WTC11 (cell line): ENCODE measurements at regions not wholly inside any gene's neighbourhood (a gene's known extent, or its start where the extent isn't known, plus 50 kb on each side); places are given as distances from the start of the nearest gene placed in this dataset.

ENCODE experiments used
- ATAC-seq: fragments of 200-7000 bp; cut with Tn5 transposase; 2 replicates; pipeline ENCODE4 v1.10.0; 2021; ENCODE audit warnings: mild to moderate bottlenecking, moderate library complexity
- CTCF ChIA-PET: fragments of 300-600 bp; sonication (Branson Sonifier 250); formaldehyde crosslinking; loops from one replicate; lab custom pipeline; 2021; ENCODE audit warnings: antibody characterized with exemption; lab: Charles Lee
- POLR2A ChIA-PET: fragments of 350-600 bp; sonication (Branson Sonifier 250); formaldehyde crosslinking; loops from one replicate; lab custom pipeline; 2021; ENCODE audit warnings: antibody characterized with exemption; lab: Charles Lee
- DNase-seq: peaks from one replicate; pipeline ENCODE4 v3.0.0; 2021; ENCODE audit warnings: low spot score
- H3K27ac Mint-ChIP-seq: 2 replicates; pipeline ENCODE4 v1.8.0; 2021; ENCODE audit warnings: mixed read lengths
- H3K27me3 Mint-ChIP-seq: 2 replicates; pipeline ENCODE4 v1.8.0; 2021; ENCODE audit warnings: low read depth, mild to moderate bottlenecking, moderate library complexity, mixed read lengths
- H3K36me3 Mint-ChIP-seq: 2 replicates; pipeline ENCODE4 v1.8.0; 2021; ENCODE audit warnings: mixed read lengths
- H3K4me1 Mint-ChIP-seq: 2 replicates; pipeline ENCODE4 v1.8.0; 2022; ENCODE audit warnings: mixed read lengths
- H3K4me3 Mint-ChIP-seq: 2 replicates; pipeline ENCODE4 v1.8.0; 2021; ENCODE audit warnings: mild to moderate bottlenecking, moderate library complexity, mixed read lengths
- H3K9me3 Mint-ChIP-seq: 2 replicates; pipeline ENCODE4 v1.8.0; 2021; ENCODE audit warnings: mixed read lengths
- HMGA2 ChIP-seq: fragments of 250-450 bp; sonication (Bioruptor Pico); IDR thresholded peaks from 2 replicates; pipeline ENCODE4 v1.4.0; 2021; ENCODE audit warnings: mild to moderate bottlenecking, moderate library complexity
- IRF2 ChIP-seq: sonication (generic); formaldehyde crosslinking; IDR thresholded peaks from 2 replicates; pipeline ENCODE4 v1.8.0; 2022; ENCODE audit warnings: low read depth, missing genetic modification reagents, borderline replicate concordance
- RELA ChIP-seq: sonication (generic); formaldehyde crosslinking; IDR thresholded peaks from 2 replicates; pipeline ENCODE4 v1.8.1; 2022; ENCODE audit warnings: missing genetic modification reagents, mild to moderate bottlenecking, borderline replicate concordance
- SMAD4 ChIP-seq: sonication (generic); formaldehyde crosslinking; IDR thresholded peaks from 2 replicates; pipeline ENCODE4 v1.8.0; 2022; ENCODE audit warnings: mild to moderate bottlenecking, missing genetic modification reagents
- TCF7 ChIP-seq: sonication (generic); formaldehyde crosslinking; IDR thresholded peaks from 2 replicates; pipeline ENCODE4 v1.8.0; 2022; ENCODE audit warnings: mild to moderate bottlenecking, low read depth, missing genetic modification reagents, moderate library complexity
- ZNF219 ChIP-seq: sonication (generic); formaldehyde crosslinking; IDR thresholded peaks from 2 replicates; pipeline ENCODE4 v1.8.0; 2023; ENCODE audit warnings: missing genetic modification reagents, mild to moderate bottlenecking, borderline replicate concordance
- TF ChIP-seq, protein P1 (sequence below): sonication (generic); formaldehyde crosslinking; IDR thresholded peaks from 2 replicates; pipeline ENCODE4 v1.8.1; 2022; ENCODE audit warnings: mild to moderate bottlenecking, moderate library complexity, missing genetic modification reagents
- TF ChIP-seq, protein P2 (sequence below): sonication (generic); formaldehyde crosslinking; IDR thresholded peaks from 2 replicates; pipeline ENCODE4 v1.8.1; 2023; ENCODE audit warnings: mild to moderate bottlenecking, missing genetic modification reagents, borderline replicate concordance
- TF ChIP-seq, protein P3 (sequence below): fragments of 200-600 bp; IDR thresholded peaks from 2 replicates; pipeline ENCODE4 v1.8.0; 2022; ENCODE audit warnings: antibody characterized with exemption
- TF ChIP-seq, protein P4 (sequence below): sonication (generic); formaldehyde crosslinking; IDR thresholded peaks from 2 replicates; pipeline ENCODE4 v1.8.0; 2022; ENCODE audit warnings: mild to moderate bottlenecking, missing genetic modification reagents
- TF ChIP-seq, protein P5 (sequence below): sonication (generic); formaldehyde crosslinking; IDR thresholded peaks from 2 replicates; pipeline ENCODE4 v1.8.0; 2022; ENCODE audit warnings: mild to moderate bottlenecking, missing genetic modification reagents
- TF ChIP-seq, protein P6 (sequence below): sonication (generic); formaldehyde crosslinking; IDR thresholded peaks from 2 replicates; pipeline ENCODE4 v1.8.0; 2023; ENCODE audit warnings: missing genetic modification reagents
- TF ChIP-seq, protein P7 (sequence below): sonication (generic); formaldehyde crosslinking; IDR thresholded peaks from 2 replicates; pipeline ENCODE4 v1.8.1; 2022; ENCODE audit warnings: mild to moderate bottlenecking, missing genetic modification reagents, moderate library complexity, borderline replicate concordance

DNA sequence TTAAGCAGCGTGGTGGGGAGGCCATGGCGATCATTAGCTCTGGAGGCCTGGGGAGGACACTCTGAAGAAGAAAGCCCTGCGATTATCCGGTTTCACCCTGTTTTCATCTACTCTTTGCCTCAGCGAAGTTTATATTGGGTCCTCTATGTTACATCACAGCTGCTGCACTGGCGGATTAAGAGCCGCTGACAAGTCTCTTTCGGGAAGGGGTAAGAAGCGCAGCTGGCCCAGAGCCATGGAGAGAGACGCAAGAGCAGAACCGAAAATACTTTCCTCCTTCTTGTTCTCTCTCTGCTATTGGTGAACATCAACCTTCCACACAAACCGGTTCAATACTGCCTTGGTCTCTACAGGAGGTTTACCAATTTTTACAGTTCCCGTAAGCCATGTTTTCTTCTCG, 291.5 kb downstream of the FAM72C start:
- Mint-ChIP-seq H3K9me3 (peaks cover 83% of the 10 kb centered on the region), H3K4me1 (no peaks in the 10 kb centered on the region)

DNA sequence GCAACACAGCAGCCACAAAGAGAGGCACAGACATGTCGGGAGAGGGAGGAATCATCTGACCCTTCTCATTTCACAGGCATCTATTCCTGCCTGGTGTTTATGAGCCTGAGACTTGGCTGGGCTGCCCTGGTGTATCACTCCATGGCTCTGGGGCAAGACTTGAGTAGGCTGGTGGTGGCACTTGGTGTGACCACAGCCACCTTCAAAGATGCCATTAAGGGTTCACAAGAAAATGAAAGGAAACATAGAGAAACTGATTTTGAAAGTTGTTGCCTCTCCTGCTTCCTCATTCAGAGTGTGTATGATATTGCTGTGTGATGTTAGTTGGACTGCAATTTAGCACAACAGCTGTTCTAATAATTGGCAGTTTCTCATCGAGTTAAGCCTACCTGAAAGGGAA, 298.8 kb downstream of the FAM72C start:
- ChIA-PET POLR2A (no interaction called here), CTCF (no interaction called here)
- TF ChIP-seq, protein P1, sequence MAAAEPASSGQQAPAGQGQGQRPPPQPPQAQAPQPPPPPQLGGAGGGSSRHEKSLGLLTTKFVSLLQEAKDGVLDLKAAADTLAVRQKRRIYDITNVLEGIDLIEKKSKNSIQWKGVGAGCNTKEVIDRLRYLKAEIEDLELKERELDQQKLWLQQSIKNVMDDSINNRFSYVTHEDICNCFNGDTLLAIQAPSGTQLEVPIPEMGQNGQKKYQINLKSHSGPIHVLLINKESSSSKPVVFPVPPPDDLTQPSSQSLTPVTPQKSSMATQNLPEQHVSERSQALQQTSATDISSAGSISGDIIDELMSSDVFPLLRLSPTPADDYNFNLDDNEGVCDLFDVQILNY (CRISPR knock-in tag) = no peak
- TF ChIP-seq RELA (no peak), SMAD4 (CRISPR knock-in tag) (no peak), TCF7 (no peak)
- TF ChIP-seq, protein P2, sequence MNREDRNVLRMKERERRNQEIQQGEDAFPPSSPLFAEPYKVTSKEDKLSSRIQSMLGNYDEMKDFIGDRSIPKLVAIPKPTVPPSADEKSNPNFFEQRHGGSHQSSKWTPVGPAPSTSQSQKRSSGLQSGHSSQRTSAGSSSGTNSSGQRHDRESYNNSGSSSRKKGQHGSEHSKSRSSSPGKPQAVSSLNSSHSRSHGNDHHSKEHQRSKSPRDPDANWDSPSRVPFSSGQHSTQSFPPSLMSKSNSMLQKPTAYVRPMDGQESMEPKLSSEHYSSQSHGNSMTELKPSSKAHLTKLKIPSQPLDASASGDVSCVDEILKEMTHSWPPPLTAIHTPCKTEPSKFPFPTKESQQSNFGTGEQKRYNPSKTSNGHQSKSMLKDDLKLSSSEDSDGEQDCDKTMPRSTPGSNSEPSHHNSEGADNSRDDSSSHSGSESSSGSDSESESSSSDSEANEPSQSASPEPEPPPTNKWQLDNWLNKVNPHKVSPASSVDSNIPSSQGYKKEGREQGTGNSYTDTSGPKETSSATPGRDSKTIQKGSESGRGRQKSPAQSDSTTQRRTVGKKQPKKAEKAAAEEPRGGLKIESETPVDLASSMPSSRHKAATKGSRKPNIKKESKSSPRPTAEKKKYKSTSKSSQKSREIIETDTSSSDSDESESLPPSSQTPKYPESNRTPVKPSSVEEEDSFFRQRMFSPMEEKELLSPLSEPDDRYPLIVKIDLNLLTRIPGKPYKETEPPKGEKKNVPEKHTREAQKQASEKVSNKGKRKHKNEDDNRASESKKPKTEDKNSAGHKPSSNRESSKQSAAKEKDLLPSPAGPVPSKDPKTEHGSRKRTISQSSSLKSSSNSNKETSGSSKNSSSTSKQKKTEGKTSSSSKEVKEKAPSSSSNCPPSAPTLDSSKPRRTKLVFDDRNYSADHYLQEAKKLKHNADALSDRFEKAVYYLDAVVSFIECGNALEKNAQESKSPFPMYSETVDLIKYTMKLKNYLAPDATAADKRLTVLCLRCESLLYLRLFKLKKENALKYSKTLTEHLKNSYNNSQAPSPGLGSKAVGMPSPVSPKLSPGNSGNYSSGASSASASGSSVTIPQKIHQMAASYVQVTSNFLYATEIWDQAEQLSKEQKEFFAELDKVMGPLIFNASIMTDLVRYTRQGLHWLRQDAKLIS (CRISPR knock-in tag) = no peak
- TF ChIP-seq, protein P3, sequence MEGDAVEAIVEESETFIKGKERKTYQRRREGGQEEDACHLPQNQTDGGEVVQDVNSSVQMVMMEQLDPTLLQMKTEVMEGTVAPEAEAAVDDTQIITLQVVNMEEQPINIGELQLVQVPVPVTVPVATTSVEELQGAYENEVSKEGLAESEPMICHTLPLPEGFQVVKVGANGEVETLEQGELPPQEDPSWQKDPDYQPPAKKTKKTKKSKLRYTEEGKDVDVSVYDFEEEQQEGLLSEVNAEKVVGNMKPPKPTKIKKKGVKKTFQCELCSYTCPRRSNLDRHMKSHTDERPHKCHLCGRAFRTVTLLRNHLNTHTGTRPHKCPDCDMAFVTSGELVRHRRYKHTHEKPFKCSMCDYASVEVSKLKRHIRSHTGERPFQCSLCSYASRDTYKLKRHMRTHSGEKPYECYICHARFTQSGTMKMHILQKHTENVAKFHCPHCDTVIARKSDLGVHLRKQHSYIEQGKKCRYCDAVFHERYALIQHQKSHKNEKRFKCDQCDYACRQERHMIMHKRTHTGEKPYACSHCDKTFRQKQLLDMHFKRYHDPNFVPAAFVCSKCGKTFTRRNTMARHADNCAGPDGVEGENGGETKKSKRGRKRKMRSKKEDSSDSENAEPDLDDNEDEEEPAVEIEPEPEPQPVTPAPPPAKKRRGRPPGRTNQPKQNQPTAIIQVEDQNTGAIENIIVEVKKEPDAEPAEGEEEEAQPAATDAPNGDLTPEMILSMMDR = no peak
- TF ChIP-seq, protein P4, sequence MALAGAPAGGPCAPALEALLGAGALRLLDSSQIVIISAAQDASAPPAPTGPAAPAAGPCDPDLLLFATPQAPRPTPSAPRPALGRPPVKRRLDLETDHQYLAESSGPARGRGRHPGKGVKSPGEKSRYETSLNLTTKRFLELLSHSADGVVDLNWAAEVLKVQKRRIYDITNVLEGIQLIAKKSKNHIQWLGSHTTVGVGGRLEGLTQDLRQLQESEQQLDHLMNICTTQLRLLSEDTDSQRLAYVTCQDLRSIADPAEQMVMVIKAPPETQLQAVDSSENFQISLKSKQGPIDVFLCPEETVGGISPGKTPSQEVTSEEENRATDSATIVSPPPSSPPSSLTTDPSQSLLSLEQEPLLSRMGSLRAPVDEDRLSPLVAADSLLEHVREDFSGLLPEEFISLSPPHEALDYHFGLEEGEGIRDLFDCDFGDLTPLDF (CRISPR knock-in tag) = no peak
- peaks cover 39% of the 10 kb centered on the region for H3K27me3 Mint-ChIP-seq
- no peak overlapping the region for H3K4me3 Mint-ChIP-seq
- peaks cover 82% of the 10 kb centered on the region for H3K36me3 Mint-ChIP-seq
- DNase-seq (no peak), ATAC-seq (no peak)
- no peak overlapping the region for H3K27ac Mint-ChIP-seq
- H3K9me3 Mint-ChIP-seq = peaks cover 94% of the 10 kb centered on the region
- H3K4me1 Mint-ChIP-seq = no peaks in the 10 kb centered on the region

More for the DNA sequence above, 291.5 kb downstream of the FAM72C start:
- DNase-seq (no peak), ATAC-seq (no peak)
- ChIA-PET CTCF (no interaction called here), POLR2A (no interaction called here)
- peaks cover 21% of the 10 kb centered on the region for H3K27me3 Mint-ChIP-seq
- TF ChIP-seq, protein P4 (CRISPR knock-in tag) = no peak
- TF ChIP-seq IRF2 (CRISPR knock-in tag) (no peak), HMGA2 (no peak), ZNF219 (no peak)
- TF ChIP-seq, protein P5, sequence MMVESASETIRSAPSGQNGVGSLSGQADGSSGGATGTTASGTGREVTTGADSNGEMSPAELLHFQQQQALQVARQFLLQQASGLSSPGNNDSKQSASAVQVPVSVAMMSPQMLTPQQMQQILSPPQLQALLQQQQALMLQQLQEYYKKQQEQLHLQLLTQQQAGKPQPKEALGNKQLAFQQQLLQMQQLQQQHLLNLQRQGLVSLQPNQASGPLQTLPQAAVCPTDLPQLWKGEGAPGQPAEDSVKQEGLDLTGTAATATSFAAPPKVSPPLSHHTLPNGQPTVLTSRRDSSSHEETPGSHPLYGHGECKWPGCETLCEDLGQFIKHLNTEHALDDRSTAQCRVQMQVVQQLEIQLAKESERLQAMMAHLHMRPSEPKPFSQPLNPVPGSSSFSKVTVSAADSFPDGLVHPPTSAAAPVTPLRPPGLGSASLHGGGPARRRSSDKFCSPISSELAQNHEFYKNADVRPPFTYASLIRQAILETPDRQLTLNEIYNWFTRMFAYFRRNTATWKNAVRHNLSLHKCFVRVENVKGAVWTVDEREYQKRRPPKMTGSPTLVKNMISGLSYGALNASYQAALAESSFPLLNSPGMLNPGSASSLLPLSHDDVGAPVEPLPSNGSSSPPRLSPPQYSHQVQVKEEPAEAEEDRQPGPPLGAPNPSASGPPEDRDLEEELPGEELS (CRISPR knock-in tag) = no peak
- TF ChIP-seq, protein P6, sequence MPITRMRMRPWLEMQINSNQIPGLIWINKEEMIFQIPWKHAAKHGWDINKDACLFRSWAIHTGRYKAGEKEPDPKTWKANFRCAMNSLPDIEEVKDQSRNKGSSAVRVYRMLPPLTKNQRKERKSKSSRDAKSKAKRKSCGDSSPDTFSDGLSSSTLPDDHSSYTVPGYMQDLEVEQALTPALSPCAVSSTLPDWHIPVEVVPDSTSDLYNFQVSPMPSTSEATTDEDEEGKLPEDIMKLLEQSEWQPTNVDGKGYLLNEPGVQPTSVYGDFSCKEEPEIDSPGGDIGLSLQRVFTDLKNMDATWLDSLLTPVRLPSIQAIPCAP = no peak
- TF ChIP-seq, protein P7, sequence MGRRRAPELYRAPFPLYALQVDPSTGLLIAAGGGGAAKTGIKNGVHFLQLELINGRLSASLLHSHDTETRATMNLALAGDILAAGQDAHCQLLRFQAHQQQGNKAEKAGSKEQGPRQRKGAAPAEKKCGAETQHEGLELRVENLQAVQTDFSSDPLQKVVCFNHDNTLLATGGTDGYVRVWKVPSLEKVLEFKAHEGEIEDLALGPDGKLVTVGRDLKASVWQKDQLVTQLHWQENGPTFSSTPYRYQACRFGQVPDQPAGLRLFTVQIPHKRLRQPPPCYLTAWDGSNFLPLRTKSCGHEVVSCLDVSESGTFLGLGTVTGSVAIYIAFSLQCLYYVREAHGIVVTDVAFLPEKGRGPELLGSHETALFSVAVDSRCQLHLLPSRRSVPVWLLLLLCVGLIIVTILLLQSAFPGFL (CRISPR knock-in tag) = no peak
- H3K4me3 Mint-ChIP-seq = no peak overlapping the region
- H3K36me3 Mint-ChIP-seq = peaks cover 78% of the 10 kb centered on the region
- no peak overlapping the region for H3K27ac Mint-ChIP-seq
